Duodenal mucosa (tissue), 2 donors: ENCODE measurements at regions not wholly inside any gene's neighbourhood (a gene's known extent, or its start where the extent isn't known, plus 50 kb on each side); places are given as distances from the start of the nearest gene placed in this dataset.
A peak's percentile ranks its signal among the peaks of the same experiment; 100 is the strongest.
"Not testable (repeated sequence)": the region's sequence is repeated elsewhere in the genome, so short reads cannot be mapped to it uniquely, and the experiment has no call there.

Experiments
- H3K27ac ChIP-seq: one replicate; pipeline ENCODE4 v1.7.0; 2013; ENCODE audit warnings: low read depth, low read length
- H3K27me3 ChIP-seq, 2 donors: one replicate each; pipeline ENCODE4 v1.7.0; 2013; ENCODE audit warnings: low read length in 2 of 2, control low read depth in 1 of 2; ENCODE audit not compliant: insufficient read depth in 2 of 2, control insufficient read depth in 1 of 2
- H3K36me3 ChIP-seq, 2 donors: one replicate each; pipeline ENCODE4 v1.7.0; 2013; ENCODE audit warnings: low read length in 2 of 2, control low read depth in 1 of 2; ENCODE audit not compliant: insufficient read depth in 2 of 2, control insufficient read depth in 1 of 2
- H3K4me1 ChIP-seq, 2 donors: one replicate each; pipeline ENCODE4 v1.7.0; 2013; ENCODE audit warnings: low read length in 2 of 2, control low read depth in 1 of 2; ENCODE audit not compliant: insufficient read depth in 2 of 2, control insufficient read depth in 1 of 2
- H3K4me3 ChIP-seq, 2 donors: one replicate each; pipeline ENCODE4 v1.7.0; 2013; ENCODE audit warnings: low read length in 2 of 2, low read depth in 1 of 2
- H3K9ac ChIP-seq, 2 donors: one replicate each; pipeline ENCODE4 v1.7.0; 2013; ENCODE audit warnings: low read length in 2 of 2, low read depth in 1 of 2
- H3K9me3 ChIP-seq, 2 donors: one replicate each; pipeline ENCODE4 v1.7.0; 2013; ENCODE audit warnings: low read length in 2 of 2, control low read depth in 1 of 2; ENCODE audit not compliant: control insufficient read depth in 1 of 2

DNA sequence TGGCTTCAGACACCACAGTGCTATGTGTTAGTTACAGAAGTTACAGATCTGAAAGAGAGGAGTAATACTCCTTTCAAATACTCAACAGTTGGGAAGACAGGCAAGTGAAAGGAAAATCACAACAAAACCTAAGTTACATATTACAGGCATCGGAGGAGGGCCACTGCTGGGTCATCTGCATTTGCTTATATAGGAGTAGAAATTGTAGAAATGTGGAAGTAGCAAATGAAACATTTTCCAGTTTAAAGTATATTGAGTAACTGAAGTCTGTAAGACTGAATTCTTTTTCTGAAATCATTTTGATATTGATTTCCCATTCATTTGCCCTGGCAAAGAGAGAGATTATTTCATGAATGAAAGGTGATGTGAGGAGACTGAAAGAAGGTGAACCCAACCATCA is 201.7 kb downstream of the SPRY1 start:
- peaks cover 46 to 47% of the 10 kb centered on the region in 2 donors for H3K4me1 ChIP-seq
- H3K9me3 ChIP-seq = no peaks in the 10 kb centered on the region
- no peaks in the 10 kb centered on the region for H3K36me3 ChIP-seq
- H3K4me3 ChIP-seq = no peak overlapping the region
- no peak overlapping the region for H3K27ac ChIP-seq
- no peak overlapping the region for H3K9ac ChIP-seq
- H3K27me3 ChIP-seq = no peaks in the 10 kb centered on the region

DNA sequence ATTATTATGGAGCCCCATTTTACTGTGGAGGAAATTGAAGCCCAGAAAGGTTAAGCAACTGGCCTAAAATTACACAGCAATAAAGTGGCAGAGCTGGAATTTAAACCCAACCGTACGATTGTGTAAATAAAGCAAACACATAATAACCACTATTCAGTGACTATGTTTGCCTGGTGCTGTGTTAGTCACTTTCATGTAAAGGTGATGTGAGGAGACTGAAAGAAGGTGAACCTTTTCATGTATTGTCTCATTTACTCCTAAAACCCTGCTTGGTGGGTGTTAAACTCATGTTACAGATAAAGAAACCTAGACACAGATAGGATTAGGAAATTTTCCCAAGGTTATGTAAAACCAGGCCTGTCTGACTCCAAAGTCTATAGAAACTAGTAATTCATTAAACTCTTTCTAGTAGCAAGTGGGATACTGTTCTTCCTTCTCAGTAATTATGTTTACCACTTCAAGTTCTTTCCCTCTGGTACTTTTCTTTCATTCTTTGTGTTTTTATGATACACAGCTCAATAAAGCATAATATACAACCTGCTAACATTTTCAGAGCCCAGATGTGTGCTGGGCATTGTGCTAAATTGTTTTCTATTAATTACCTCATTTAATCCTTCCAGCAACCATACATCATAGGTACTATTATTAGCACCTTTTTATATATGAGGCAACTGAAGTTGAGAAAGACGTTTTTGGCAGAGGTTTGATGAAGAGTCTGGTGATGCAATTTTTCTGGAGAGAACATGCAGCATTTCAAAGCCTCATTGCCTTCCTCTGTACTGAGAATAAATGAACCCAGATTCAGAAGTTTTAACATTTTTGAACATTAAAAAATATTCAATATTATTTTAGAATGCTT is 202.7 kb downstream of the SPRY1 start:
- H3K27ac ChIP-seq = no peak overlapping the region

DNA sequence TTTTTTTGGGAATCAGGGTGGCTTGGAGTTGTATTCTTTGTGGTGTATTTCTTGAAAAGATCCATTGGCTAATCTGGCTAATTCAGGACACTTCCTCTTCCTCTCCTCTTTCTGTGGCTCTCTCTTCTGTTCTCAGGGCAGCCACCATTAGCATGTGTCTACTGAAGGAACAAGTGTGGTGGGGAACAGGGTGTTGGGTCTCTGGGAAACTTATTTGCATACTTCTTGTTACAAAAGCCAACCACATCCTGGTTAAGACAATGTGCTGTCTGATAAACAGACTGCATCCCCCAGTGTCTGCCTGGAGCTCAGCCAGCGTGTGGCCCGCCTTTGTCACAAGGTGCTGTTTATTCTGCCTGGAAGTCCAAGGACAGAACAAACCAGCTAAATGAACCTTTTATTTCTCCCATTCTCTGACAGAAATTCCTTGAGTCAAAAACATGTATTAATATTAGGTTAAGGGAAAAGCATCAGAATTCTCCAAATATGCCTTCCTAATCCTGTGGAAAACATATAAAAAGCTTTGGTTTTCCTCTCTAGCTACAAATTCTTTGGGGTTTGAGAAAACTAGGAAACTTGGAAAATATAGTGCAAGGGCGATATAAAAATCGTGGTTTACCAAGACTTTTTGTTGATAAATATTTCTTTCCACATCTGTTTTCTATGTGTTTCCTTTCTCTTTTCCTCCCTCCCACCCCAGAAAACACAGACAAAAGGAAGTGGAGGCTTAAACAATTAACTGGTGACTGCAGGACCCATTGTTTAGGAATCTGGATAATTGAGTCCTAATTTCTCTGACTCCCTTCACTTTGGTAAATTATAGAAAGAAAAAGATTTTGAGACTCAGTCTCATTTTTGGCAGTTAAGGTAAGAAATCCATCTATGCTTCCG is 203.6 kb downstream of the SPRY1 start:
- H3K4me1 ChIP-seq = peaks cover 46 to 47% of the 10 kb centered on the region in 2 donors
- no peak overlapping the region for H3K9ac ChIP-seq
- H3K36me3 ChIP-seq = no peaks in the 10 kb centered on the region
- H3K9me3 ChIP-seq = no peaks in the 10 kb centered on the region
- peak overlapping the region; percentile 26 for H3K27ac ChIP-seq
- H3K27me3 ChIP-seq = no peaks in the 10 kb centered on the region
- H3K4me3 ChIP-seq = peak overlapping the region in 1 of 2 donors; percentile 28

More for the DNA sequence above, 202.7 kb downstream of the SPRY1 start:
- Histone ChIP-seq H3K4me3 (no peak overlapping the region), H3K27me3 (no peaks in the 10 kb centered on the region), H3K9me3 (no peaks in the 10 kb centered on the region), H3K4me1 (peaks cover 46 to 47% of the 10 kb centered on the region in 2 donors), H3K9ac (no peak overlapping the region), H3K36me3 (no peaks in the 10 kb centered on the region)

DNA sequence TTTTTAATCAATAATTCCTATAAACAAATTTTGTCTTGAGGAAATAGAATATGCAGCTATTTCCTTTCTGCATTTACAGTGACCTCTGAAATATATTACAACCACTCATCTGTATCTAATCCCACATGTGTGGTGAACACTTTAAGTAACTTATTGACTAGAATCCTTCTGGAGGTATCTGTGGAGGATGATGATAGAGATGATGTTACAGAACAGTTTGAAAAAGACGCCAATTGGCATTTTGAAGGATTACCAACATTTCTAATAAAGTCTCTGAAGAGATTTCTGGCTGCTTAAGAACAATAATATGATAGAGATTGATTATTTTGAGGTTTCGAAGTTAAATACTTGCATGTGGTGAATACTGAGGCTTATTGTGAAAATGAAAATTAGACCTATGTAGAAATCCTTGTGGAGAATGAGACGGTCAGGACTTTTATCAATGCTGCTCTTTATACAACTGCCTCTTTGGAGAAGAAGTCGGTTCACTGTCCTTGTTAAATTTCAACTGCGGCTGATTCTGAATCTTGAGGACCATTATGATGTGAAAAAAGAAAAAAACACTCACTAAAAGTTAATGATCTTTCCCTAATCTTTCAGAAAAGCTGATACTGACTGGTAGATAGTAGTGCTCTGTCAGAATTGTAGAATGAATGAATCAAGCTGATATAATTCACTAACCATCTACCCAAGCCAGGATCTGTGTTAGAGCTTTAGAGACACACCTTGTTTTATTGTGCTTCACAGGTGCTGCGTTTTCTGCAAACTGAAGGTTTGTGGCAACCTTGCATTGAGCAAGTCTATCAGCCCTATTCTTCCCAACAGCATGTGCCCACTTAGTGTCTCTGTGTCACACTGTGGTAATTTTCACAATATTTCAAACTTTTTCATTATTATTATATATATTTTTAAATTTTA is 204.7 kb downstream of the SPRY1 start:
- no peak overlapping the region for H3K9ac ChIP-seq
- H3K9me3 ChIP-seq = no peaks in the 10 kb centered on the region
- no peaks in the 10 kb centered on the region for H3K27me3 ChIP-seq
- H3K4me1 ChIP-seq = peaks cover 47% of the 10 kb centered on the region in 2 donors
- no peak overlapping the region for H3K4me3 ChIP-seq
- H3K36me3 ChIP-seq = no peaks in the 10 kb centered on the region
- no peak overlapping the region for H3K27ac ChIP-seq

DNA sequence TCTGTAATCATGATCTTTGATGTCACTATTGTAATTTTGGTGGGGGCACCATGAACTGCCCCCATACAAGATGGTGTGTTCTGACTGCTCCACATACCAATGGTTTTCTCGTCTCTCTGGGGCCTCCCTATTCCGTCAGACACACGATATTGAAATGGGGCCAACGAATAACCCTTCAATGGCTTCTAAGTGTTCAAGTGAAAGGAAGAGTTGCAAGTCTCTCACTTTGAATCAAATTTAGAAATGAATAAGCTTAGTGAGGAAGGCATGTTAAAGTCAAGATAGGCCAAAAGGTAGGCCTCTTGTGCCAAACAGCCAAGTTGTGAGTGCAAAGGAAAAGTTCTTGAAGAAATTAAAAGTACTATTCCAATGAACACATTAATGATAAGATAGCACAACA is 205.4 kb downstream of the SPRY1 start:
- Histone ChIP-seq H3K9ac (no peak overlapping the region), H3K4me3 (no peak overlapping the region), H3K9me3 (no peaks in the 10 kb centered on the region), H3K27ac (no peak overlapping the region), H3K4me1 (peaks cover 51 to 54% of the 10 kb centered on the region in 2 donors), H3K27me3 (no peaks in the 10 kb centered on the region), H3K36me3 (no peaks in the 10 kb centered on the region)

DNA sequence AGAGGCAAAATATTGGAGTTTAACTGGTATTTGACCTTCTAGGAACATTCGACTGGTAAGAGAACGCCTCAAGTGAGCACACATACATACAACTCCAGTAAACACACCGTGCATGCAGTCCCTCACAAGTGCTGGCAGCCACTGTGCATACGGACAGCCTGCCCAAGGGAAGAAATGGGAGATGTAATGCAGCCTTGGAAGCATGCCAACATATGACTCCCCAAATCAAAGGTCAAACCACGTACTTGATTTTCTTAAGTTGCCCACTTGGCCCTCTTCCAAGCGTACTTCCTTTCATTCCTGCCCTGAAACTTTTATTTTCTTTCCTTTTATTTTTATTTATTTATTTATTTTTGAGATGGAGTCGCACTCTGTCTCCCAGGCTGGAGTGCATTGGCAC is 206.6 kb downstream of the SPRY1 start:
- Histone ChIP-seq H3K9me3 (no peaks in the 10 kb centered on the region), H3K9ac (no peak overlapping the region), H3K27ac (no peak overlapping the region), H3K27me3 (no peaks in the 10 kb centered on the region), H3K4me1 (peaks cover 51 to 56% of the 10 kb centered on the region in 2 donors), H3K36me3 (no peaks in the 10 kb centered on the region), H3K4me3 (no peak overlapping the region)

DNA sequence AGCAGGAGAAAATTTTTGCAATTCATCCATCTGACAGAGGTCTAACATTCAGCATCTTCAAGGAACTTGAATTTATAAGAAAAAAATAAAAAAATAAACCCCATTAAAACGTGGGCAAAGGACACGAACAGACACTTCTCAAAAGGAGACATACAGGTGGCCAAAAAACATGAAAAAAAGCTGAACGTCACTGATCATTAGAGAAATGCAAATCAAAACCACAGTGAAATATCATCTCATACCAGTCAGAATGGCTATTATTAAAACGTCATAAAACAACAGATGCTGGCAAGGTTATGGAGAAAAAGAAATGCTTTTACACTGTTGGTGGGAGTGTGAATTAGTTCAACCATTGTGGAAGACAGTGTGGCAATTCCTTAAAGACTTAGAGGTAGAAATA is 209.2 kb downstream of the SPRY1 start:
- H3K36me3 ChIP-seq, H3K9me3 ChIP-seq, H3K4me3 ChIP-seq, H3K27me3 ChIP-seq, H3K27ac ChIP-seq, H3K9ac ChIP-seq: not testable (repeated sequence)
- peaks cover 29 to 32% of the 10 kb centered on the region in 2 donors for H3K4me1 ChIP-seq

DNA sequence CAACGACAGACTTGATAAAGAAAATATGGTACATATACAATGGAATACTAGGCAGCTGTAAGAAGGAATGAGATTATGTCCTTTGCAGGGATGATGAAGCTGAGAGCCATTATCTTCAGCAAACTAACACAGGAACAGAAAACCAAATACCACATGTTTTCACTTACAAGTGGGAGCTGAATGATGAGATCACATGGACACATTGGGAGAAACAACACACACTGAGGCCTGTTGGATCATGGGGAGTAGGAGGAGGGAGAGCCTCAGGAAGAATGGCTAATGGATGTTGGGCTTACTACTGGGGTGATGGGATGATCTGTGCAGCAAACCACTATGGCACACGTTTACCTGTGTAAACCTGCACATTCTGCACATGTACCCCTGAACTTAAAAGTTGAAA is 209.7 kb downstream of the SPRY1 start:
- Histone ChIP-seq H3K9ac (no peak overlapping the region), H3K9me3 (no peaks in the 10 kb centered on the region), H3K27me3 (no peaks in the 10 kb centered on the region), H3K4me3 (no peak overlapping the region), H3K27ac (no peak overlapping the region), H3K4me1 (peaks cover 24 to 26% of the 10 kb centered on the region in 2 donors), H3K36me3 (no peaks in the 10 kb centered on the region)

DNA sequence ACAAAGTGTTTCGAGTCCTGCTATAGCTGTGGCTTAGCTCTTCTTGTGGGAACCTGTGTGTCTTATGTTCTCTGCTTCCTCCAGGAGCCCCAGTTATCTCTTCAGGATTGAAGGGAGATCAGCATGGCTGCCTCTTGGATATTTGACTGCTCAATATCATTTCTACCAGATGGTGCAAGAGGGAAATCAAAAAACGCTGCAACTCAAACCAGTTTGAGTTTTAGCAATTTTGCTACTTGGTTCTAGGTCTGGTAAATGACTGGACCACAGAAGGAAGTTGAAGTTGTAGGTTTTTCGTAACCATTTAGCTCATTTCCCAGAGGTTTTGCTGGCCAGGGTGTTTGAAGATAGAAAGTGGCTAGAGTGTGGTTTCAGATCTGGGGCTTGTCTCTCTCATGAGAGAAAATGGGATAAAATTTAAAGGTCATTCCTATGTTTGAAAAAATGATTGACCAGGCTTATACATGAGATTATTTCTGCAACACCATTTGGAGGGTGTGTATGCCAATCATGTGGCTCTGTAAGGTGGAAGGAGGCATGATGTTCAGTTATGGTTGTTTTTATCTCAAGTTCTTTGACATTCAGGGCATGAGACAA is 210.4 kb downstream of the SPRY1 start:
- H3K4me1 ChIP-seq = peaks cover 17 to 22% of the 10 kb centered on the region in 2 donors
- H3K27me3 ChIP-seq = no peaks in the 10 kb centered on the region
- H3K9ac ChIP-seq = no peak overlapping the region
- no peaks in the 10 kb centered on the region for H3K36me3 ChIP-seq
- no peak overlapping the region for H3K27ac ChIP-seq
- H3K4me3 ChIP-seq = no peak overlapping the region
- no peaks in the 10 kb centered on the region for H3K9me3 ChIP-seq
